ENCODE measurements at regions not wholly inside any gene's neighbourhood (a gene's known extent, or its start where the extent isn't known, plus 50 kb on each side); places are given as distances from the start of the nearest gene placed in this dataset.

DNA sequence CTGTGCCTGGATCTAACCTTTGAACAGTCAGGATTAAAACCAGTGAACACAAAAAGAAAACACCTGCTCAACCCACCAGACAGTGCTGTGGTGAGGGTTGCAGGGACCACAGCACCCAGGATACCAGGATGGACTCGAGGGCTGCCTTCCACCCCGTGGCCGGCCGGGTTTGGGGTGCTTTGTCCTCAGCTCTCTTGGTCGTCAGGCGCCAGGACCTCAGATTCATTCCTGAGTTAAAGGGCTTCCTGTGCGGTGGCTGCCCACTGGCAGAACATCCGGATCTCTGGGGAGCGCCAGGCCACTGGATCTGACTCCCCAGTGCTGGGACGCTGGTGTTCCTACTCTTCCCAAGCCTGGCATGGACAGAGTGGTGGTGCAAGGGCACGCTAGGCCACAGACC lies 239.8 kb downstream of the TFCP2L1 start:
- no peak overlapping the region for H3K27ac ChIP-seq
- no peak overlapping the region for H3K4me2 ChIP-seq
- no peaks in the 10 kb centered on the region for H3K36me3 ChIP-seq (replicated peaks; ENCODE audit: insufficient read depth, low read depth)
- peaks cover 26% of the 10 kb centered on the region for H3K27me3 ChIP-seq
- no peaks in the 10 kb centered on the region for H3K9me2 ChIP-seq (replicated peaks; ENCODE audit: insufficient read depth)
- TF ChIP-seq EZH2phosphoT487 (IDR thresholded peaks at IDR 0.05; ENCODE audit: low read depth, severe bottlenecking, unreplicated experiment) = no peak
- TF ChIP-seq, protein P1, sequence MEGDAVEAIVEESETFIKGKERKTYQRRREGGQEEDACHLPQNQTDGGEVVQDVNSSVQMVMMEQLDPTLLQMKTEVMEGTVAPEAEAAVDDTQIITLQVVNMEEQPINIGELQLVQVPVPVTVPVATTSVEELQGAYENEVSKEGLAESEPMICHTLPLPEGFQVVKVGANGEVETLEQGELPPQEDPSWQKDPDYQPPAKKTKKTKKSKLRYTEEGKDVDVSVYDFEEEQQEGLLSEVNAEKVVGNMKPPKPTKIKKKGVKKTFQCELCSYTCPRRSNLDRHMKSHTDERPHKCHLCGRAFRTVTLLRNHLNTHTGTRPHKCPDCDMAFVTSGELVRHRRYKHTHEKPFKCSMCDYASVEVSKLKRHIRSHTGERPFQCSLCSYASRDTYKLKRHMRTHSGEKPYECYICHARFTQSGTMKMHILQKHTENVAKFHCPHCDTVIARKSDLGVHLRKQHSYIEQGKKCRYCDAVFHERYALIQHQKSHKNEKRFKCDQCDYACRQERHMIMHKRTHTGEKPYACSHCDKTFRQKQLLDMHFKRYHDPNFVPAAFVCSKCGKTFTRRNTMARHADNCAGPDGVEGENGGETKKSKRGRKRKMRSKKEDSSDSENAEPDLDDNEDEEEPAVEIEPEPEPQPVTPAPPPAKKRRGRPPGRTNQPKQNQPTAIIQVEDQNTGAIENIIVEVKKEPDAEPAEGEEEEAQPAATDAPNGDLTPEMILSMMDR (IDR thresholded peaks at IDR 0.05; ENCODE audit: poor library complexity) = no peak
- no peak for TF ChIP-seq EZH2 (IDR thresholded peaks at IDR 0.05; ENCODE audit: borderline replicate concordance)
- WGBS (ENCODE audit: low lambda C conversion rate, missing lambda C conversion rate) = 96% methylated on average over 11 of the region's 11 CpGs
- no peaks in the 10 kb centered on the region for H3K4me1 ChIP-seq (ENCODE audit: insufficient read depth)
- no peak overlapping the region for H2AFZ ChIP-seq
- no peaks in the 10 kb centered on the region for H4K20me1 ChIP-seq (ENCODE audit: insufficient read depth, poor library complexity, severe bottlenecking)
- H3K9me3 ChIP-seq (ENCODE audit: low read depth) = no peaks in the 10 kb centered on the region
- H3K4me3 ChIP-seq = no peak overlapping the region
- no peak for DNase-seq (ENCODE audit: low spot score)
- H3K79me2 ChIP-seq = no peaks in the 10 kb centered on the region

DNA sequence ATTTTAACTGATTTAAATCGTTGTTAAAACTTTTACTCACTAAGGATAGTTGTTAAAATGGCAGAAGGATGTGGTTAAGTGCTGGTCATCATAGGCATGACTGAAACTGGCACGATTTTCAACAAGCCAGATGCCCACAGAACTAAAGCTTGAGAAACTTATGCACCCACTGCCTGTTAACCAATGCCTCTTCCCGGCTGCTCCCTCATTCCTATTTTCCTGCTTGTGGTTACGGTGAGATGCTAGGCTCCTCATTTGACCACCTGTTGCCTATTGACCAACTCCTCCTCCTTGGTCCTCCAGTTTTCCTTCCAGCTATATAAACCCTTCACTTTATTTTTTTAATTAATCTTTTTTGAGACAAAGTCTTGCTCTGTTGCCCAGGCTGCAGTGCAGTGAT lies 238.7 kb downstream of the TFCP2L1 start:
- no peaks in the 10 kb centered on the region for H3K9me3 ChIP-seq (ENCODE audit: low read depth)
- no peaks in the 10 kb centered on the region for H3K4me1 ChIP-seq (ENCODE audit: insufficient read depth)
- no peak overlapping the region for H3K27ac ChIP-seq
- no peaks in the 10 kb centered on the region for H4K20me1 ChIP-seq (ENCODE audit: insufficient read depth, poor library complexity, severe bottlenecking)
- H3K79me2 ChIP-seq = no peaks in the 10 kb centered on the region
- H2AFZ ChIP-seq = no peak overlapping the region
- DNase-seq (ENCODE audit: low spot score) = no peak
- no peak overlapping the region for H3K4me3 ChIP-seq
- H3K36me3 ChIP-seq (replicated peaks; ENCODE audit: insufficient read depth, low read depth) = no peaks in the 10 kb centered on the region
- H3K9me2 ChIP-seq (replicated peaks; ENCODE audit: insufficient read depth) = no peaks in the 10 kb centered on the region
- TF ChIP-seq EZH2 (IDR thresholded peaks at IDR 0.05; ENCODE audit: borderline replicate concordance) (no peak), EZH2phosphoT487 (IDR thresholded peaks at IDR 0.05; ENCODE audit: low read depth, severe bottlenecking, unreplicated experiment) (no peak)
- TF ChIP-seq, protein P1 (IDR thresholded peaks at IDR 0.05; ENCODE audit: poor library complexity) = no peak
- peaks cover 26% of the 10 kb centered on the region for H3K27me3 ChIP-seq
- WGBS (ENCODE audit: low lambda C conversion rate, missing lambda C conversion rate) = 69% methylated on average over 4 of the region's 4 CpGs
- H3K4me2 ChIP-seq = no peak overlapping the region

DNA sequence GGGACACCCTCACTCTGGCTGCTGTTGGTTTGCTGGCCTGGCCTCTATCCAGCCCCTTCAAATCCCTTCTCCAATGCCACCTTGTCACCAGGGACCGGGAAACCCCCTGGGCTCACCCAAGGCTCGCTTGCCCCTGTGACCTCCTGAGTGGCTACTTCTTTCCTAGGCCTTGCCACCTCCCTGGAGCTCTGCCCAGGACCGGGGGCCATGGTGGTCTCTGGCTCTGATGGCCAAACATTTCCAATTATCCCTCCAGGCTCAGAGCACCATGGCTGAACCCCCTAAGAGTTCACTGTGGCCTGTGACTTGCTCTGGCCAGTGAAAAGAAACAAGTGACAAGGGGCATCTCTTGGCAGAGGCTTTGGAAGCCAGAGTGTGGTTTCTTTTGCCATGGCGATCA lies 237.6 kb downstream of the TFCP2L1 start:
- H3K4me1 ChIP-seq (ENCODE audit: insufficient read depth) = peaks cover 5% of the 10 kb centered on the region
- H4K20me1 ChIP-seq (ENCODE audit: insufficient read depth, poor library complexity, severe bottlenecking) = no peaks in the 10 kb centered on the region
- no peak for DNase-seq (ENCODE audit: low spot score)
- no peak overlapping the region for H3K27ac ChIP-seq
- no peak overlapping the region for H3K4me3 ChIP-seq
- H3K9me3 ChIP-seq (ENCODE audit: low read depth) = no peaks in the 10 kb centered on the region
- no peaks in the 10 kb centered on the region for H3K9me2 ChIP-seq (replicated peaks; ENCODE audit: insufficient read depth)
- no peaks in the 10 kb centered on the region for H3K36me3 ChIP-seq (replicated peaks; ENCODE audit: insufficient read depth, low read depth)
- peaks cover 20% of the 10 kb centered on the region for H3K27me3 ChIP-seq
- WGBS (ENCODE audit: low lambda C conversion rate, missing lambda C conversion rate) = 95% methylated on average over 4 of the region's 4 CpGs
- no peak overlapping the region for H3K4me2 ChIP-seq
- no peak overlapping the region for H2AFZ ChIP-seq
- no peak for TF ChIP-seq EZH2phosphoT487 (IDR thresholded peaks at IDR 0.05; ENCODE audit: low read depth, severe bottlenecking, unreplicated experiment)
- TF ChIP-seq, protein P1 (IDR thresholded peaks at IDR 0.05; ENCODE audit: poor library complexity) = no peak
- TF ChIP-seq EZH2 (IDR thresholded peaks at IDR 0.05; ENCODE audit: borderline replicate concordance) = no peak
- H3K79me2 ChIP-seq = no peaks in the 10 kb centered on the region

DNA sequence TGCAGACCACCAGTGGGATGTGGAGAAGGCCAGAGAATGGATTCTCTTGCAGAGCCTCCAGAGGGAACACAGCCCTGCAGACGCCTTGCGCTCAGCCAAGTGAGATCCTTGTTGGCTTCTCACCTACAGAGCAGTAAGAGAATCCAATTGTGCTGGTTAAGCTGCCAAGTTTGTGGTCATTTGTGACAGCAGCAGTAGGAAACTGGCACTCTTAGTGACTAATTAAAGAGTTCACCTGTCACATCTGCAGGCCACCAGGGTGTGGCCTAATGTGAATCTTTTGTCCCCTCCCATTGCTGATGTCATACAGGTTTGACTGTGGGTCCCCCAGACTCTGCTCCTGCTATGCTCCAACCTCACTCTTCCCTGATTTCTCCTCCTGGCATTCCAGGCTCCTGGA lies 235.9 kb downstream of the TFCP2L1 start:
- DNase-seq (ENCODE audit: low spot score) = no peak
- H2AFZ ChIP-seq = no peak overlapping the region
- 97% methylated on average over 2 of the region's 2 CpGs for WGBS (ENCODE audit: low lambda C conversion rate, missing lambda C conversion rate)

More for the DNA sequence above, 235.9 kb downstream of the TFCP2L1 start:
- Histone ChIP-seq H4K20me1 (ENCODE audit: insufficient read depth, poor library complexity, severe bottlenecking) (no peaks in the 10 kb centered on the region), H3K9me2 (replicated peaks; ENCODE audit: insufficient read depth) (no peaks in the 10 kb centered on the region), H3K4me1 (ENCODE audit: insufficient read depth) (peaks cover 6% of the 10 kb centered on the region), H3K4me3 (no peak overlapping the region), H3K27me3 (peaks cover 17% of the 10 kb centered on the region), H3K27ac (no peak overlapping the region), H3K36me3 (replicated peaks; ENCODE audit: insufficient read depth, low read depth) (no peaks in the 10 kb centered on the region), H3K79me2 (no peaks in the 10 kb centered on the region), H3K4me2 (no peak overlapping the region), H3K9me3 (ENCODE audit: low read depth) (no peaks in the 10 kb centered on the region)
- TF ChIP-seq EZH2 (IDR thresholded peaks at IDR 0.05; ENCODE audit: borderline replicate concordance) = no peak
- no peak for TF ChIP-seq EZH2phosphoT487 (IDR thresholded peaks at IDR 0.05; ENCODE audit: low read depth, severe bottlenecking, unreplicated experiment)
- TF ChIP-seq, protein P1 (IDR thresholded peaks at IDR 0.05; ENCODE audit: poor library complexity) = no peak
